ENCODE measurements at regions not wholly inside any gene's neighbourhood (a gene's known extent, or its start where the extent isn't known, plus 50 kb on each side); places are given as distances from the start of the nearest gene placed in this dataset.

DNA sequence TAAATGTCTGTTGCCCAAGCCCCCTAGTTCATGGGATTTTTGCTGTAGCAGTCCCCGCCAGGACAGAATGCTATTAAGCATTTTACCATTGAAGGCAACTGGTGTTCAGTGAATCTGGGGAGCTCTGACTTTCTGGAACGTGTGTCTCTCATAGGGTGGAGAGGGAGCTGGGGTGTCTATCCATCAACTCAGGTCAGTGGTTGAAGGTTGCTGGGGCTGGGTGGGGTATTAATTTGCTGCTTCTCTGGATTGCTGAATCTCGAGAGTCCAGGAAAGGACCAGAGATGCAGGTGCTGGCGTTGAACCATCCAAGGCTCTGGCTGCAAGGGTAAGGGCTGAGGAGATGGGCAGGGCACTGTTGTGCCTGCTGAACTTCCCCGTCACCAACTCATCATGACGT, 66.8 kb upstream of the NCK2 start:
- TF ChIP-seq POLR2A (IDR thresholded peaks at IDR 0.05) (no peak), POLR2AphosphoS5 (IDR thresholded peaks at IDR 0.05) (no peak)
- TF ChIP-seq, protein P1, sequence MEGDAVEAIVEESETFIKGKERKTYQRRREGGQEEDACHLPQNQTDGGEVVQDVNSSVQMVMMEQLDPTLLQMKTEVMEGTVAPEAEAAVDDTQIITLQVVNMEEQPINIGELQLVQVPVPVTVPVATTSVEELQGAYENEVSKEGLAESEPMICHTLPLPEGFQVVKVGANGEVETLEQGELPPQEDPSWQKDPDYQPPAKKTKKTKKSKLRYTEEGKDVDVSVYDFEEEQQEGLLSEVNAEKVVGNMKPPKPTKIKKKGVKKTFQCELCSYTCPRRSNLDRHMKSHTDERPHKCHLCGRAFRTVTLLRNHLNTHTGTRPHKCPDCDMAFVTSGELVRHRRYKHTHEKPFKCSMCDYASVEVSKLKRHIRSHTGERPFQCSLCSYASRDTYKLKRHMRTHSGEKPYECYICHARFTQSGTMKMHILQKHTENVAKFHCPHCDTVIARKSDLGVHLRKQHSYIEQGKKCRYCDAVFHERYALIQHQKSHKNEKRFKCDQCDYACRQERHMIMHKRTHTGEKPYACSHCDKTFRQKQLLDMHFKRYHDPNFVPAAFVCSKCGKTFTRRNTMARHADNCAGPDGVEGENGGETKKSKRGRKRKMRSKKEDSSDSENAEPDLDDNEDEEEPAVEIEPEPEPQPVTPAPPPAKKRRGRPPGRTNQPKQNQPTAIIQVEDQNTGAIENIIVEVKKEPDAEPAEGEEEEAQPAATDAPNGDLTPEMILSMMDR (IDR thresholded peaks at IDR 0.05), result no peak
